ENCODE measurements at regions not wholly inside any gene's neighbourhood (a gene's known extent, or its start where the extent isn't known, plus 50 kb on each side); places are given as distances from the start of the nearest gene placed in this dataset.

DNA sequence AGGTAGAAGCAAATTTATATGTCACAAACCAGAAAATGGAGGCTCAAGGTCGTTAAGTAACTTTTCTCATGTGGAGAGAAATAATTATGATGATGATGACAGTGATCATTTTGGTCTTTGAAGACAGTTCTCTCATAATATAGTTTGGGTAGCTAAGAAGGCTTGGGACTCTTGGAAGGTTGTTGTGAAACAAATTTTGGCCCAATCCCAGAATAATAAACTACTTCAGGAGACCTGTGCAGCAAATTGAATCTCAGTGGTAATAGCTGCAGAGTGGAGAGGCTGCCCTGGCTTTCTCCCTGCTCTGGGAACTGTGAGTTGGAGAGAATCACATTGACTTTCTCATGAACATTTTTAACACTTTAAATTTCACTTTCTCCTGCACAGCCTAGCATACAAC, 217.2 kb upstream of the BOD1L1 start:
- Histone ChIP-seq H3K27ac (ENCODE audit: low read depth in 1 of 2, low read length in 2 of 2) (no peak overlapping the region), H3K27me3 (ENCODE audit: control insufficient read depth in 4 of 4, insufficient read depth in 4 of 4, low read length in 3 of 4) (no peaks in the 10 kb centered on the region), H3K9ac (ENCODE audit: low read depth in 1 of 2, low read length in 2 of 2) (no peak overlapping the region), H3K9me3 (ENCODE audit: control insufficient read depth in 4 of 4, low read length in 3 of 4) (no peaks in the 10 kb centered on the region), H3K4me3 (ENCODE audit: low read depth in 1 of 3, low read length in 3 of 3) (no peak overlapping the region), H3K36me3 (ENCODE audit: control insufficient read depth in 4 of 4, insufficient read depth in 3 of 4, low read depth in 1 of 4, low read length in 3 of 4) (no peaks in the 10 kb centered on the region), H3K4me1 (ENCODE audit: control insufficient read depth in 4 of 4, insufficient read depth in 4 of 4, low read length in 3 of 4) (peaks cover 0 to 3% (median 0%) of the 10 kb centered on the region in 4 donors)
- no peak for DNase-seq (ENCODE audit: low spot score)
- 80% methylated on average over 1 of the region's 1 CpG for WGBS
- TF ChIP-seq, protein P1, sequence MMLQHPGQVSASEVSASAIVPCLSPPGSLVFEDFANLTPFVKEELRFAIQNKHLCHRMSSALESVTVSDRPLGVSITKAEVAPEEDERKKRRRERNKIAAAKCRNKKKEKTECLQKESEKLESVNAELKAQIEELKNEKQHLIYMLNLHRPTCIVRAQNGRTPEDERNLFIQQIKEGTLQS (IDR thresholded peaks at IDR 0.05) = no peak
- TF ChIP-seq FOXA2 (IDR thresholded peaks at IDR 0.05) = no peak
- TF ChIP-seq, protein P2, sequence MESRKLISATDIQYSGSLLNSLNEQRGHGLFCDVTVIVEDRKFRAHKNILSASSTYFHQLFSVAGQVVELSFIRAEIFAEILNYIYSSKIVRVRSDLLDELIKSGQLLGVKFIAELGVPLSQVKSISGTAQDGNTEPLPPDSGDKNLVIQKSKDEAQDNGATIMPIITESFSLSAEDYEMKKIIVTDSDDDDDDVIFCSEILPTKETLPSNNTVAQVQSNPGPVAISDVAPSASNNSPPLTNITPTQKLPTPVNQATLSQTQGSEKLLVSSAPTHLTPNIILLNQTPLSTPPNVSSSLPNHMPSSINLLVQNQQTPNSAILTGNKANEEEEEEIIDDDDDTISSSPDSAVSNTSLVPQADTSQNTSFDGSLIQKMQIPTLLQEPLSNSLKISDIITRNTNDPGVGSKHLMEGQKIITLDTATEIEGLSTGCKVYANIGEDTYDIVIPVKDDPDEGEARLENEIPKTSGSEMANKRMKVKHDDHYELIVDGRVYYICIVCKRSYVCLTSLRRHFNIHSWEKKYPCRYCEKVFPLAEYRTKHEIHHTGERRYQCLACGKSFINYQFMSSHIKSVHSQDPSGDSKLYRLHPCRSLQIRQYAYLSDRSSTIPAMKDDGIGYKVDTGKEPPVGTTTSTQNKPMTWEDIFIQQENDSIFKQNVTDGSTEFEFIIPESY (IDR thresholded peaks at IDR 0.05) = no peak
- TF ChIP-seq GABPA (IDR thresholded peaks at IDR 0.05 in 1 of 2, conservative IDR thresholded peaks at IDR 0.05 in 1 of 2) = no peak
- TF ChIP-seq SP1 (IDR thresholded peaks at IDR 0.05) = no peak

DNA sequence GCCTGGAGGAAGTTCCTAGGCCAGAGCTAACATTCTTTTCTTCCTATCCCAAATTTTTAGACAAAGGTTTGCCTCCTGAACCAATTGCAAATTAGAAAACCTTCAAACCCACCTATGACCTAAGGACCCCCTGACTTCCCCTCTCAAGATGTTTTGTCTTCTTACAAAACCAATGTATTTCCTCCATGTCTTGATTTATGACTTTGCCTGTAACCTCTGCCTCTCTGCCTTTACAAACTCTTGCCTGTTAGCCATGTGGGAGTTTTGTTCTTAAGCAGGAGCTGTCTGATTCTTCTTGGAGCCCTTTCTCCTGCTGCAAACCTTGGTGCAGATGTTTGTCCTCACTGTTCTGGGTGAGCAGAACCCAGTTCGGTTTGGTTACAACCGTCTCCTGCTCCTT, 222.3 kb upstream of the BOD1L1 start:
- Histone ChIP-seq H3K4me1 (ENCODE audit: control insufficient read depth in 4 of 4, insufficient read depth in 4 of 4, low read length in 3 of 4) (no peaks in the 10 kb centered on the region), H3K27ac (ENCODE audit: low read depth in 1 of 2, low read length in 2 of 2) (no peak overlapping the region), H3K4me3 (ENCODE audit: low read depth in 1 of 3, low read length in 3 of 3) (no peak overlapping the region), H3K27me3 (ENCODE audit: control insufficient read depth in 4 of 4, insufficient read depth in 4 of 4, low read length in 3 of 4) (no peaks in the 10 kb centered on the region), H3K36me3 (ENCODE audit: control insufficient read depth in 4 of 4, insufficient read depth in 3 of 4, low read depth in 1 of 4, low read length in 3 of 4) (no peaks in the 10 kb centered on the region), H3K9ac (ENCODE audit: low read depth in 1 of 2, low read length in 2 of 2) (no peak overlapping the region), H3K9me3 (ENCODE audit: control insufficient read depth in 4 of 4, low read length in 3 of 4) (no peaks in the 10 kb centered on the region)
- WGBS = 86% methylated on average over 2 of the region's 2 CpGs
- no peak for DNase-seq (ENCODE audit: low spot score)
- TF ChIP-seq NR2F2 (IDR thresholded peaks at IDR 0.05) = peak; percentile 14
- TF ChIP-seq JUND (IDR thresholded peaks at IDR 0.05) = no peak

DNA sequence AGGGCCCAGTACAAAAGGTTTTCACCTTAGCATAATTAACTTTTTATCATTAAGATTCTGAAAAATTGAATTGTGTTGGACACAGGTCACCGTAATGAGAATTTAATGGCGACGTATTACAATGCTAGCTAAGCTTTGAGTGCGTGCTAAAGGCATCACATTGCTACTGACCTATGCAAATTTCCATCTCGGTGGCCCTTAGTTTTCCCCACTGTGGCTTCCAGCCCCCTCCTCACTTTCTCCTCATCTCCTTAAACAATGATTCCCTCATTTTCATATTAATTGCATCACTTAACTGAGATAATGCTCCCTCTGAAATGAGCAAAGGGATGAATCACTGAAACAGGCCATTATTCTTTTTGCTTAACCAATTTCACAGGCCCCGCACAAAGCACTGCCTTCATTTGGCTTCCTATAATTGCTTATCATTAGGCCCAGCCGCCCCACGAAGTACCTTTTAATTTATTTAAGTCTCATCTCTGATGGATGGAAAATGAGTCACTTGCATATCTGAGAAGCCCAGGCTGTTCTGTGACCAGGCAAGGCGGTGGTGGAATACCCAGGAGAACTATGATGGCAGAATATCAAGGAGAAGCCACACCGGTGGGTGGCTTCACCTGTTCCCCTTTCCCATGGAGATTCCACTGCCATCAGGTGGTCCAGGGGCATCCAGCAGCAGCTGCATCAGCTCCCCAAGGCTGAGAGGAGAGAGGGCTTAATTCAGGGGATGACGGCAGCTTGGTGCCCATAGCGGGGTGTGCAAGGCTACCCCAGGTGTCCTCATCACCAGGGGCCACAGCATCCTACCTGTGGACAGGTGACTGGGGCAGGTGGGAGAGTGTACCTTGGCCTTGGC, 223.8 kb upstream of the BOD1L1 start:
- Histone ChIP-seq H3K4me1 (ENCODE audit: control insufficient read depth in 4 of 4, insufficient read depth in 4 of 4, low read length in 3 of 4) (peaks cover 2 to 7% (median 4%) of the 10 kb centered on the region in 4 donors), H3K9me3 (ENCODE audit: control insufficient read depth in 4 of 4, low read length in 3 of 4) (no peaks in the 10 kb centered on the region), H3K27ac (ENCODE audit: low read depth in 1 of 2, low read length in 2 of 2) (no peak overlapping the region), H3K36me3 (ENCODE audit: control insufficient read depth in 4 of 4, insufficient read depth in 3 of 4, low read depth in 1 of 4, low read length in 3 of 4) (no peaks in the 10 kb centered on the region), H3K9ac (ENCODE audit: low read depth in 1 of 2, low read length in 2 of 2) (no peak overlapping the region), H3K27me3 (ENCODE audit: control insufficient read depth in 4 of 4, insufficient read depth in 4 of 4, low read length in 3 of 4) (no peaks in the 10 kb centered on the region), H3K4me3 (ENCODE audit: low read depth in 1 of 3, low read length in 3 of 3) (no peak overlapping the region)
- DNase-seq (ENCODE audit: low spot score) = no peak
- 95% methylated on average over 12 of the region's 12 CpGs for WGBS
- TF ChIP-seq RXRA (IDR thresholded peaks at IDR 0.05) = no peak
- no peak for TF ChIP-seq FOXA2 (IDR thresholded peaks at IDR 0.05)
- no peak for TF ChIP-seq YY1 (IDR thresholded peaks at IDR 0.05)
- no peak for TF ChIP-seq EGR1 (IDR thresholded peaks at IDR 0.05; ENCODE audit: low read depth in 2 of 2)
- TF ChIP-seq, protein P1 (IDR thresholded peaks at IDR 0.05) = no peak
- TF ChIP-seq SP1 (IDR thresholded peaks at IDR 0.05) = no peak
- TF ChIP-seq JUND (IDR thresholded peaks at IDR 0.05) = no peak
- TF ChIP-seq, protein P3, sequence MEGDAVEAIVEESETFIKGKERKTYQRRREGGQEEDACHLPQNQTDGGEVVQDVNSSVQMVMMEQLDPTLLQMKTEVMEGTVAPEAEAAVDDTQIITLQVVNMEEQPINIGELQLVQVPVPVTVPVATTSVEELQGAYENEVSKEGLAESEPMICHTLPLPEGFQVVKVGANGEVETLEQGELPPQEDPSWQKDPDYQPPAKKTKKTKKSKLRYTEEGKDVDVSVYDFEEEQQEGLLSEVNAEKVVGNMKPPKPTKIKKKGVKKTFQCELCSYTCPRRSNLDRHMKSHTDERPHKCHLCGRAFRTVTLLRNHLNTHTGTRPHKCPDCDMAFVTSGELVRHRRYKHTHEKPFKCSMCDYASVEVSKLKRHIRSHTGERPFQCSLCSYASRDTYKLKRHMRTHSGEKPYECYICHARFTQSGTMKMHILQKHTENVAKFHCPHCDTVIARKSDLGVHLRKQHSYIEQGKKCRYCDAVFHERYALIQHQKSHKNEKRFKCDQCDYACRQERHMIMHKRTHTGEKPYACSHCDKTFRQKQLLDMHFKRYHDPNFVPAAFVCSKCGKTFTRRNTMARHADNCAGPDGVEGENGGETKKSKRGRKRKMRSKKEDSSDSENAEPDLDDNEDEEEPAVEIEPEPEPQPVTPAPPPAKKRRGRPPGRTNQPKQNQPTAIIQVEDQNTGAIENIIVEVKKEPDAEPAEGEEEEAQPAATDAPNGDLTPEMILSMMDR (IDR thresholded peaks at IDR 0.05; ENCODE audit: low read depth, low read length, missing input control) = no peak
- TF ChIP-seq HNF4A (conservative IDR thresholded peaks at IDR 0.05) = no peak
- TF ChIP-seq, protein P4, sequence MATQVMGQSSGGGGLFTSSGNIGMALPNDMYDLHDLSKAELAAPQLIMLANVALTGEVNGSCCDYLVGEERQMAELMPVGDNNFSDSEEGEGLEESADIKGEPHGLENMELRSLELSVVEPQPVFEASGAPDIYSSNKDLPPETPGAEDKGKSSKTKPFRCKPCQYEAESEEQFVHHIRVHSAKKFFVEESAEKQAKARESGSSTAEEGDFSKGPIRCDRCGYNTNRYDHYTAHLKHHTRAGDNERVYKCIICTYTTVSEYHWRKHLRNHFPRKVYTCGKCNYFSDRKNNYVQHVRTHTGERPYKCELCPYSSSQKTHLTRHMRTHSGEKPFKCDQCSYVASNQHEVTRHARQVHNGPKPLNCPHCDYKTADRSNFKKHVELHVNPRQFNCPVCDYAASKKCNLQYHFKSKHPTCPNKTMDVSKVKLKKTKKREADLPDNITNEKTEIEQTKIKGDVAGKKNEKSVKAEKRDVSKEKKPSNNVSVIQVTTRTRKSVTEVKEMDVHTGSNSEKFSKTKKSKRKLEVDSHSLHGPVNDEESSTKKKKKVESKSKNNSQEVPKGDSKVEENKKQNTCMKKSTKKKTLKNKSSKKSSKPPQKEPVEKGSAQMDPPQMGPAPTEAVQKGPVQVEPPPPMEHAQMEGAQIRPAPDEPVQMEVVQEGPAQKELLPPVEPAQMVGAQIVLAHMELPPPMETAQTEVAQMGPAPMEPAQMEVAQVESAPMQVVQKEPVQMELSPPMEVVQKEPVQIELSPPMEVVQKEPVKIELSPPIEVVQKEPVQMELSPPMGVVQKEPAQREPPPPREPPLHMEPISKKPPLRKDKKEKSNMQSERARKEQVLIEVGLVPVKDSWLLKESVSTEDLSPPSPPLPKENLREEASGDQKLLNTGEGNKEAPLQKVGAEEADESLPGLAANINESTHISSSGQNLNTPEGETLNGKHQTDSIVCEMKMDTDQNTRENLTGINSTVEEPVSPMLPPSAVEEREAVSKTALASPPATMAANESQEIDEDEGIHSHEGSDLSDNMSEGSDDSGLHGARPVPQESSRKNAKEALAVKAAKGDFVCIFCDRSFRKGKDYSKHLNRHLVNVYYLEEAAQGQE (IDR thresholded peaks at IDR 0.05) = no peak
- TF ChIP-seq TAF1 (conservative IDR thresholded peaks at IDR 0.05) = no peak
- TF ChIP-seq, protein P2 (IDR thresholded peaks at IDR 0.05) = no peak
- no peak for TF ChIP-seq HNF4G (IDR thresholded peaks at IDR 0.05)
- TF ChIP-seq RAD21 (IDR thresholded peaks at IDR 0.05) = no peak
- TF ChIP-seq NR2F2 (IDR thresholded peaks at IDR 0.05) = no peak

Measured in liver (tissue), 8 donors.